Activated naive CD8-positive, alpha-beta T cell treated with anti-CD3 and anti-CD28 coated beads, Interleukin-2, amount 50 U/mL, for 24 hours (primary cell): ENCODE measurements at regions not wholly inside any gene's neighbourhood (a gene's known extent, or its start where the extent isn't known, plus 50 kb on each side); places are given as distances from the start of the nearest gene placed in this dataset.

Experiments
- ATAC-seq: fragments of 150-1000 bp; cut with Tn5 transposase; one replicate; pipeline ENCODE4 v1.10.0; 2021
- DNase-seq: peaks from one replicate; pipeline ENCODE4 v3.0.0; 2021
- H3K27ac Mint-ChIP-seq: one replicate; pipeline ENCODE4 v1.8.0; 2021; ENCODE audit warnings: mild to moderate bottlenecking, mixed read lengths
- H3K27me3 Mint-ChIP-seq: one replicate; pipeline ENCODE4 v1.8.0; 2021; ENCODE audit warnings: mixed read lengths
- H3K36me3 Mint-ChIP-seq: one replicate; pipeline ENCODE4 v1.8.0; 2021; ENCODE audit warnings: low read depth, mixed read lengths
- H3K4me1 Mint-ChIP-seq: one replicate; pipeline ENCODE4 v1.8.0; 2021; ENCODE audit warnings: mixed read lengths
- H3K4me3 Mint-ChIP-seq: one replicate; pipeline ENCODE4 v1.8.0; 2021; ENCODE audit warnings: mild to moderate bottlenecking, moderate library complexity, mixed read lengths
- H3K9me3 Mint-ChIP-seq: one replicate; pipeline ENCODE4 v1.8.0; 2021; ENCODE audit warnings: mixed read lengths

DNA sequence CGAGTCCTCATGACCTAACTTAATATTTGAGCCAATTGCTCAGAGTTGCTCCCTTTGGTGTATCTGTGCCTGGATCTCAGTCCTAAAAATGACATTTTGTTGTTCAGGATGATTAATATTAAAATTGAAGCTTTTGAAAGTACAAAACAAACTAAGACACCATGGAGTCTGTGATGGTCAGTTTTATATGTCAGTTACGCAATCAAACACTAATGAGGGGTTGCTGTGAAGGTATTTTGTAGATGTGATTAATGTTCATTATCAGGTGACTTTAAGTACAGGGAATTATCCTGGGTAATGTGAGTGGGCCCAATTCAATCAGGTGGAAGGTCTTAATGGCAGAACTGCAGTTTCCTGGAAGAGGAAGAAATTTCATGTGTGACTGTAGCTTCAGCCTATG is 546.7 kb downstream of the REEP3 start:
- Mint-ChIP-seq H3K36me3 (no peaks in the 10 kb centered on the region), H3K9me3 (no peaks in the 10 kb centered on the region), H3K4me3 (no peak overlapping the region), H3K27ac (no peak overlapping the region), H3K27me3 (peaks cover 7% of the 10 kb centered on the region), H3K4me1 (no peaks in the 10 kb centered on the region)
- ATAC-seq (no peak), DNase-seq (no peak)

DNA sequence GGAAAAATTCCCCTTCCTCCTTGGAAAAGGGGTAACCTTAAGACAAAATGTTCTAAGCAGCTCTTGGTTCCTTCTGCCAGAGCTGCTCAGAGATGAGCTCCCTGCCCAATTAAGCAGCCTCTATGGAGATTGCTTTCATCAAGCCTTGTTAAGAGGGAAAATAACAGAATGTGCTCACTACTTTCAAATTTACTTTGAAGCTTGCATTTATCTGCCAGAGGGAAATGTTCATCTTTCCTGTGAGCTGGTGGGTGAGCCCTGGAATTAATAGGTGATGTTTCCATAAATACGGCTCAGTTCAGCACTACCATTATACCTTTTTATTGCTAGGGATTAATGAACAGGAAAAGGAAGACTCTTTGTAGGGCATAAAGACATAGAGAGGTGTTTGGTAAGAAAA is 549.0 kb downstream of the REEP3 start:
- no peaks in the 10 kb centered on the region for H3K36me3 Mint-ChIP-seq
- H3K4me3 Mint-ChIP-seq = no peak overlapping the region
- ATAC-seq (no peak), DNase-seq (no peak)
- H3K27me3 Mint-ChIP-seq = peaks cover 7% of the 10 kb centered on the region
- H3K27ac Mint-ChIP-seq = no peak overlapping the region
- no peaks in the 10 kb centered on the region for H3K9me3 Mint-ChIP-seq
- no peaks in the 10 kb centered on the region for H3K4me1 Mint-ChIP-seq

DNA sequence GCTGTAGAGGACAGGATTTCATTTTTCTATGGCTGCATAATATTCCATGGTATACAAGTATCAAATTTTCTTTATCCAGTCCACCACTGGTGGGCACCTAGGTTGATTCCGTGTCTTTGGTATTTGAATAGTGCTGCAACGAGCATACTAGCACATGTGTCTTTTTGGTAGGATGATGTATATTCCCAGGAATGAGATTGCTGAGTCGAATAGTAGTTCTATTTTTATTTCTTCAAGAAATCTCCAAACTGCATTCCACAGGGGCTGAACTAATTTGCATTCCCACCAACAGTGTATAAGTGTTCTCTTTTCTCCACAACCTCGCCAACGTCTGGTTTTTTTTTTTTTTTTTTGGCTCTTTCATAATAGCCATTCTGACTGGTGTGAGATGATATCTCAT is 550.0 kb downstream of the REEP3 start:
- no peak for ATAC-seq
- H3K9me3 Mint-ChIP-seq = no peaks in the 10 kb centered on the region
- no peak overlapping the region for H3K4me3 Mint-ChIP-seq
- H3K36me3 Mint-ChIP-seq = no peaks in the 10 kb centered on the region
- H3K27ac Mint-ChIP-seq = no peak overlapping the region
- H3K27me3 Mint-ChIP-seq = peaks cover 7% of the 10 kb centered on the region
- no peaks in the 10 kb centered on the region for H3K4me1 Mint-ChIP-seq
- DNase-seq = no peak

DNA sequence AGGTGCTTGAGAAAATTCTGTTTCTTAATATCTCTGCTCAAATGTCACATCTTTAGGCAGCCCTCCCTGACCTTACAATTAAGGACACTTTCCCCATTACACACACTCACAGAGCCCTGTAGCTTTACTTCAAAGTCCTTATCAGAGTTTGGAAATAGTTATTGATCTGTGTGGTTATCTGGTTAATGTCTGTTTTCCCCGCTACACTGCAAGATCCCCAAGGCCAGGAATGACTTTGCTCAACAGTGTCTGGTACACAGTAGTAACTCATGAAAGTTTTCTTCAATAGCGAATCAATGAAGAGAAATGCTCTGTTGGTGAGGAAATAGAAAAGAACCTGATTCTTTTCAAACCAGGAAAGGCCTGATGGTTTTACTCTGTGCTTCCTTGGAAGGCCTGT is 554.4 kb downstream of the REEP3 start:
- Mint-ChIP-seq H3K27ac (no peak overlapping the region), H3K9me3 (no peaks in the 10 kb centered on the region), H3K36me3 (no peaks in the 10 kb centered on the region), H3K4me1 (no peaks in the 10 kb centered on the region), H3K27me3 (peaks cover 6% of the 10 kb centered on the region), H3K4me3 (no peak overlapping the region)
- DNase-seq (no peak), ATAC-seq (no peak)

DNA sequence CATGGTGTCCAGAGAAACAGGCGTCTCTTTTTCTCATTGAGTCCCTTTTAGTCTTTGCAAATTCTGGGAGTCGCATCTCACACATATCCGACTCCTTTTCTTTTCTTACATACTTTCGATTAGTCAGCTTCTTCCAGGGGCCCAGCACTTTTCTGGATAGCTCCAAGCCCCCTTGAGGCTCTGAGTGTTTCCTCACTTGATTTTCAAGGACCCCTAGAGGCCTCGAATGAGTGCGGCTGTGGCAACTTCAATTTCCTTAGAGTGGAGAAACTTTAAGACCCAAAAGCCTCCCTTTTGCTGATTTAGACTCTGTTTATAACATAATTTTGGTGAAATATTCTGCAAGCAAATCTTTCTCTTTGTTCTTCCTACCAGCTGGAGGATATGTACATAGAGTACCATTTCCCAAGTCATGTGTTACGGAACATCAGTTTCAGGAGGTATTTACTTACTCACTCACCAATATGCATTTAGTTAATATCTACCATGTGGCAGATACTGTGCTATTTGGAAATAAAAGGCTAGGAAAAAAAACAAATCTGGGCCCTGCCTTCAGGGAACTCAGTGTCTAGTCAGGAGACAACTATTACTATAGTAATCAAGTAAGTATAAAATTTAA is 555.2 kb downstream of the REEP3 start:
- DNase-seq (no peak), ATAC-seq (no peak)
- peaks cover 4% of the 10 kb centered on the region for H3K27me3 Mint-ChIP-seq

DNA sequence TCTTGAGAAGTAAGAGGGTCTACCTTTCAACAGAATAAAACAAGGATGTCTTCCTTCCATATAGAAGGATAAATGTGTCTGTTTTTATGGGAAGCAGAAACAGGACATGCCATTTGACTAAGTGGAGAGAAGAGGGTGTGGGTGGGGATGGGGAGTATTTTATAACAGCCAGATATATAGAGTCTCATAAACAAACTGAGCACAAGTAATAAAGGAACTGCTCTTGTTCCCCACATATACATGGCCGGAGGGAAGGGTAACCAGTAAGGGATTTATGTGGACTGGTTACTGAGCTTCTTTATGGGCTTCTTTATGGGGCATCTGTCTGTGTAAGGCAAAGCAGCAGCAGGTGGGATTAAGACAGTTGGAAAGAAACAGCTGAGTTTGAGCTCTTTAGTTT is 558.1 kb downstream of the REEP3 start:
- Mint-ChIP-seq H3K36me3 (no peaks in the 10 kb centered on the region), H3K4me1 (no peaks in the 10 kb centered on the region), H3K9me3 (no peaks in the 10 kb centered on the region), H3K4me3 (no peak overlapping the region), H3K27me3 (no peaks in the 10 kb centered on the region), H3K27ac (no peak overlapping the region)
- ATAC-seq (no peak), DNase-seq (no peak)

More for the DNA sequence above, 555.2 kb downstream of the REEP3 start:
- no peaks in the 10 kb centered on the region for H3K4me1 Mint-ChIP-seq
- H3K27ac Mint-ChIP-seq = no peak overlapping the region
- H3K9me3 Mint-ChIP-seq = no peaks in the 10 kb centered on the region
- no peak overlapping the region for H3K4me3 Mint-ChIP-seq
- no peaks in the 10 kb centered on the region for H3K36me3 Mint-ChIP-seq

DNA sequence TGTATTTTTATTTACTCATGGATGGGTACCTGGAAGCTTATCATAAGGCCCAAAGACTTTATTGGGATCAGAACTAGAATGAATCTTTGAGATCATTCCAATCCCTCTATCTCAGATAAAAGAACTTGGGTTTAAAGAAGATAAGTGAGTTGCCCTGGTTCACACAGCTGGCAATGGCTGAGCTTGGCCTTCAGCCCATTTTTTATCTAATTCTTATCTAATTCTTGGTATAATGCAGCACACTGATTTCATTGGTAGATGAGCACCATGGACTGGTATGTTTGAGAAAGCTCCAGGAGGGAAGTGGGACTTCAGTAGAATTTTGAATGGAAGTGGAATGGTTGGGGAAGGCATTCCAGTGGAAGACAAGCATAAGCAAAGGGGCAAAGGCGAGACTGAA is 558.9 kb downstream of the REEP3 start:
- no peak for ATAC-seq
- Mint-ChIP-seq H3K4me1 (no peaks in the 10 kb centered on the region), H3K36me3 (no peaks in the 10 kb centered on the region), H3K9me3 (no peaks in the 10 kb centered on the region), H3K27me3 (no peaks in the 10 kb centered on the region), H3K27ac (no peak overlapping the region), H3K4me3 (no peak overlapping the region)
- no peak for DNase-seq

DNA sequence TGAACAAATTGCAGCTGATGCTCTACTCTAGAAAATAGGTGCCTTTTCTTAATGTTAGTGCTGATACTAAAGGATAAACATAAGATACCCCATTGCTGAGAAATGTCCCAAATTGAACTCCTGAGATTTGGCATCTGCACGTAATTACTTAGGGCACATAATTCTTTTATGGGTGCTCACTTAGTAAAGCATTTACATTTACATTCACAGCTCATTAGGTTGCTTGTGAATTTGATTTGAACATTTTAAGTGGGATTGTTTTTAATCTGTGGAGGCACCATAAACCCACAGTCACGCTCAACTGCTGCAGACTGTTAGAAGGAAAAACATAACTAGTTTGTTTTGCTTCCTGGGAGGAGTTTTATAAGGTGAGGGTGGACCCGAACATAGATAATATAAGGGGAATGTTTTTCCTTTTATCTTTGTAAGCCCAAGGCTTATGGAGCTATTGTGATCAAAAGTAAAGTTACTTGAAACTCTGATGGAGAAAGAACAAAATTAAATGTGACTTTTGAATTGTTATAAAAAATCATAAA is 560.8 kb downstream of the REEP3 start:
- Mint-ChIP-seq H3K27ac (no peak overlapping the region), H3K36me3 (no peaks in the 10 kb centered on the region), H3K4me1 (no peaks in the 10 kb centered on the region), H3K9me3 (no peaks in the 10 kb centered on the region), H3K4me3 (no peak overlapping the region), H3K27me3 (no peaks in the 10 kb centered on the region)
- DNase-seq = no peak
- no peak for ATAC-seq

DNA sequence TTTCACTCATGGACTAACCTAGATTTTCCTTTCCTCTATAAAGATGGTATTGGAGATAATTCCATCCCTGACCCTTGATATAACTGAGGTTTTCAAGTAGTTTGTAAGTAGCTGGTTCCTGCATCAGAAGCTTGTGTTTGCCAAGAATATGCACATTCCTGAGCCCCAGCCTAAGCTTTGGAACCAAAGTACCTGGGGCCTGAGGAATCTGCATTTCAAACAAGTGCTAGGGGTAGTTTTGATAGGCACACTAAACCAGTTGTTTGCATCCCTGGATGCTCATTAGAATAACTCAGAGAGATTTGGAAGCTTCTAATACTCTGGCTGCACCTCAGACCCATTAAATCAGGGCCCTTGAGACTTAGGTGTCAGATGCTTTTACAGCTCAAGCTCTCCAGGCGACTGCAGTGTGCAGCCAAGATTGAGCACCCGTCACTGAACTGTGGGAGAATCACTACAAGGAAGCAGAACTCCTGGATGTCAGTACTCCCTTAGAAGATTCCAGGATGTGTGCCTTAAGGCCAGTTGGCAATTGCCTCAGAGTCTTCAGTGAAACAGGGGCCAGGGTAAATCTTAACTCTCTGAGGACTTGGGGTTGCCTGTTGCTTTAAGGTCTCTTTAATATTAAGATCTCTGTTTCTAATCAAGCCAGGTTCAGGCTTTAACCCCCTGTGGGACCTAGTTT is 565.0 kb downstream of the REEP3 start:
- no peaks in the 10 kb centered on the region for H3K4me1 Mint-ChIP-seq
- no peak overlapping the region for H3K4me3 Mint-ChIP-seq
- no peaks in the 10 kb centered on the region for H3K27me3 Mint-ChIP-seq
- DNase-seq (no peak), ATAC-seq (no peak)
- H3K36me3 Mint-ChIP-seq = no peaks in the 10 kb centered on the region
- no peaks in the 10 kb centered on the region for H3K9me3 Mint-ChIP-seq
- H3K27ac Mint-ChIP-seq = no peak overlapping the region

DNA sequence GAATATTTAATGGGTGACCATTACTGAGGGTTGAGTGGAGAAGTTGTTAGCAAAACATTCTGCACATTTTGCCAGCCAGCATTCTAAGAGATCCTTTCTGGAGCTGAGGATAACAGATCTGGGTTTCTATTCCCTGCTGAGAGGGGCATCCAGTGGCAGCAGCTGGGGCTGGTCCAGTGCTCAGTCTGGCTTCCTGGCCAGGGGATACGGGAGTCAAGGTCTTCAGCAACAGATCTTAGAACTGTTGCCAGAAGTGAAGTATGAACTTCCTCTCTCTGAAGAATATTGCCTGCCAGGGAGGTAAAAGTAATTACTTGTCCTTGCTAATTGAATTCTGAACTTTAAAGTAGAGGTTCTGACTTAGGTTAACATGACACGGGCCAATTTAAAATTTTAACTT is 568.4 kb downstream of the REEP3 start:
- no peak for ATAC-seq
- Mint-ChIP-seq H3K4me3 (no peak overlapping the region), H3K27ac (no peak overlapping the region), H3K4me1 (no peaks in the 10 kb centered on the region), H3K9me3 (no peaks in the 10 kb centered on the region), H3K36me3 (no peaks in the 10 kb centered on the region), H3K27me3 (no peaks in the 10 kb centered on the region)
- no peak for DNase-seq

DNA sequence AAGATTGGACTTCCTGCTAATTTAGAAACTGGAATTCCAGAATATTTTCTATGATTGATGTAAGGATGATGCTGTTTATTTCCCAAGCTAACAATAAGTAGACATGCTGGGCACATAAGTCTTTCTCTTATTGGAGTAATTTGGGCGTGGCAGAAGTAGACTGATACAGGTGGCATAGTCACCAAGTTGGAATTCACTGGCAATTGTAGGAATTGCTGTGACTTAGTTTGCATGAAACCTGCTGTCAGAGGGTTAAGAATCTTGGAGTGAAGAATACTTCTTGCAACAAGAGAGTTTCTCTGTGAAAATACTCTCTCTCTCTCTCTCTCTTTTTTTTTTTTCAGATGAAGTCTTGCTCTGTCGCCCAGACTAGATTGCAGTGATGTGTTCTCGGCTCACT is 569.7 kb downstream of the REEP3 start:
- no peak for DNase-seq
- Mint-ChIP-seq H3K27ac (no peak overlapping the region), H3K4me1 (no peaks in the 10 kb centered on the region), H3K36me3 (no peaks in the 10 kb centered on the region), H3K27me3 (no peaks in the 10 kb centered on the region), H3K4me3 (no peak overlapping the region), H3K9me3 (no peaks in the 10 kb centered on the region)
- no peak for ATAC-seq

DNA sequence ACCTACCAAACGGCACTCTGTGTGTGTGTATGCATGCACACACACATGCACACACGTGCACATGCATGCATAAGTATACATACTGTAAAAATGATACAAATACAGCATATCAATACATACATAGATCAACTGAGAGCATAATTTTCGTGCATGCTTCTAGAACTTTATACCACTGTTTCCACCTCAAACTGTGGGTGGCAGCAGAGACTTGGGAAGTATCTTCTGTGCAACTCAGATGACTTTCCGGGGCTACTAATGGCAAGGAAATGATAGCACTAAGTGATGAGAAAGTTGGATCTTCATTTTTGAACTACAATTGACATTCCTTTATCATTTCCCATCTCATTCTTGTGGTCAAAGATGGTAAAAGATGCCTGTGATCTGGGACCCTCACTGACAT is 570.7 kb downstream of the REEP3 start:
- Mint-ChIP-seq H3K9me3 (no peaks in the 10 kb centered on the region), H3K27me3 (no peaks in the 10 kb centered on the region), H3K36me3 (no peaks in the 10 kb centered on the region), H3K27ac (no peak overlapping the region), H3K4me3 (no peak overlapping the region), H3K4me1 (no peaks in the 10 kb centered on the region)
- no peak for ATAC-seq
- DNase-seq = no peak

DNA sequence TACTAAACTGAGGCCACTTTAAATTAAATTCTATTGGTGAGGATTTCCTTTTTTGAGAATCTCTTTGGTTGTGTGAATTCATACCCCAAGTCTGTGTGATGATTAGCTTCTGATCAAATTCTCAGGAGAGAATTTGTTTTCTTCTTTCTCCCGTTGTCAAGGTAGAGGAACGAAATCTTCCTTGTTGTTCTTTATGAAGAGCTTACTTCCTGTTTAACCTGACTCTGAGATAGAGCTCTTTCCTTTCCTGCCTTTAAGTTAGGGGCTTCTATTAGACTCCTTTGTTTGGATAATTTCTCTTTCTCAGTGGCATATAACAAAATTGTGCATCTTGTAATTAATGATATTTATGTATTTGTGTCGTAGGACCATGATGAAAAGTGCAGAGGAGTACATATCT is 572.1 kb downstream of the REEP3 start:
- H3K9me3 Mint-ChIP-seq = no peaks in the 10 kb centered on the region
- no peak for DNase-seq
- H3K4me3 Mint-ChIP-seq = no peak overlapping the region
- H3K27ac Mint-ChIP-seq = no peak overlapping the region
- no peaks in the 10 kb centered on the region for H3K36me3 Mint-ChIP-seq
- no peaks in the 10 kb centered on the region for H3K4me1 Mint-ChIP-seq
- no peaks in the 10 kb centered on the region for H3K27me3 Mint-ChIP-seq
- ATAC-seq = no peak

DNA sequence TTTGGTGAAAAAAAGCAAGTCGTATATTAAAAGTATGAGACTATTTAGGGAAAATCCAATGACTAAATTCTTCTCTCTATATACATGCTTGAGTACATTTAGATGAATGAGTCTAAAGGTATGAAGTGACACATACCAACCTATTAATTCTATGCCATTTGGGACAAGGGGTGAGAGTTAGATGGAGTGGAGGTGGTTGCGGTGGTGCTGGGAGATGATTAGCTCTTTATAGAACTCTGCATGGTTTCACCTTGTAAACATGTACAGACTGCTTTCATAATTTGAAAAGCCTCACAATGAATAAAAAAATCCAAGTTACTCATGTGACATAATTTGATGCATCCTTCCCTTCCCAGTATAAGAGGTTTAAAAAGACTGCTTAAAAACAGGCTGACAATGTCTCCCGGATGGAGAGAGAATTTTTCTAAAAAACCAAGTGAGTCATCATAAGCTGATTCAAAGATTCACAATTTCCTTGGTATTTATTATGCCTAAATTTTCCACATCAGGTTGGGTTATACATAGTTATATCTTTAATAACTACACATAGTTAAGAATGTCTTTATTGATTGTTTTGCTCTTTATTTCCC is 572.8 kb downstream of the REEP3 start:
- Mint-ChIP-seq H3K4me3 (no peak overlapping the region), H3K36me3 (no peaks in the 10 kb centered on the region), H3K4me1 (no peaks in the 10 kb centered on the region), H3K27ac (no peak overlapping the region), H3K27me3 (no peaks in the 10 kb centered on the region), H3K9me3 (no peaks in the 10 kb centered on the region)
- ATAC-seq (no peak), DNase-seq (no peak)

DNA sequence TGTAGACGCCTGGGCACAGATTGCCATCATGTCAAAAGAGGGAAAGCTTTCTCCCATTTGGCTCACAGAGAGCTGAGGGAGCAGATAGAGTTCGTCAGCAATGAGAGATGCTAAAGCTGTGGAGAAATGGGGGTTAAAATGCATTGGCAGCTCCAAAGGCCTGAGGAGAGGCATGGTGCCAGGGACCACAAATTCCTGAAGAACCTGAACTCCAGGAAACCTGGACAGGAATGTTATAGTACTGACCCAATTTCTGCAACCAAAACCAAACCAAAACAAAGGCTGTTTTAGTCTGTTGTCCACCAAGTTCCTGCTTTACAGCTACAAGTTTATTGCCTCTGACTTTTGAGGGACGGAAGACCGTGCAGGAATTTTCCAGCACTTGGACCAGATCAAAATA is 575.7 kb downstream of the REEP3 start:
- no peaks in the 10 kb centered on the region for H3K4me1 Mint-ChIP-seq
- no peaks in the 10 kb centered on the region for H3K36me3 Mint-ChIP-seq
- no peaks in the 10 kb centered on the region for H3K9me3 Mint-ChIP-seq
- H3K27ac Mint-ChIP-seq = no peak overlapping the region
- no peak overlapping the region for H3K4me3 Mint-ChIP-seq
- no peak for DNase-seq
- ATAC-seq = no peak
- H3K27me3 Mint-ChIP-seq = no peaks in the 10 kb centered on the region
